ENCODE measurements at regions not wholly inside any gene's neighbourhood (a gene's known extent, or its start where the extent isn't known, plus 50 kb on each side); places are given as distances from the start of the nearest gene placed in this dataset.

DNA sequence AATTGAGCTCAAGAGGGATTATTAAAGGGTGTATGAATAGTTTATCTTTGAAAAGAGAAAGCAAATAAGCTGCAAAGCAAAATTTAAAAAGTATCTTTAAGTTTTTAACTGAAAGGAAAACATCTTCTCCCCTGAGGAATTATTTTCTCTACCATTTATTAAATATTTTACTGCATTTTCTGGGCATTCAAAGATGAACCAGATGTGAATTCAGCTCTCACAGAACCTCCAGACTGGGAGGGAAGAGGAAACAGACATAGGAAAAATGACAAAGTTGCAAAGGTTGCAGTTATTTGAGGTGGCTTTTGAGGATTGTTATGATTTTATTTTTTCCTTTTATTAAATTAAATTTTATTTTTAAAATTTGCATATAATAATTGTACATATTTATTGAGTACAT is 122.7 kb upstream of the SESN3 start:
- TF ChIP-seq, protein P1, sequence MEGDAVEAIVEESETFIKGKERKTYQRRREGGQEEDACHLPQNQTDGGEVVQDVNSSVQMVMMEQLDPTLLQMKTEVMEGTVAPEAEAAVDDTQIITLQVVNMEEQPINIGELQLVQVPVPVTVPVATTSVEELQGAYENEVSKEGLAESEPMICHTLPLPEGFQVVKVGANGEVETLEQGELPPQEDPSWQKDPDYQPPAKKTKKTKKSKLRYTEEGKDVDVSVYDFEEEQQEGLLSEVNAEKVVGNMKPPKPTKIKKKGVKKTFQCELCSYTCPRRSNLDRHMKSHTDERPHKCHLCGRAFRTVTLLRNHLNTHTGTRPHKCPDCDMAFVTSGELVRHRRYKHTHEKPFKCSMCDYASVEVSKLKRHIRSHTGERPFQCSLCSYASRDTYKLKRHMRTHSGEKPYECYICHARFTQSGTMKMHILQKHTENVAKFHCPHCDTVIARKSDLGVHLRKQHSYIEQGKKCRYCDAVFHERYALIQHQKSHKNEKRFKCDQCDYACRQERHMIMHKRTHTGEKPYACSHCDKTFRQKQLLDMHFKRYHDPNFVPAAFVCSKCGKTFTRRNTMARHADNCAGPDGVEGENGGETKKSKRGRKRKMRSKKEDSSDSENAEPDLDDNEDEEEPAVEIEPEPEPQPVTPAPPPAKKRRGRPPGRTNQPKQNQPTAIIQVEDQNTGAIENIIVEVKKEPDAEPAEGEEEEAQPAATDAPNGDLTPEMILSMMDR (IDR thresholded peaks at IDR 0.05) = no peak
- TF ChIP-seq ZFX (IDR thresholded peaks at IDR 0.05; ENCODE audit: borderline replicate concordance) = no peak
